Endothelial cell of umbilical vein (primary cell): ENCODE measurements at regions not wholly inside any gene's neighbourhood (a gene's known extent, or its start where the extent isn't known, plus 50 kb on each side); places are given as distances from the start of the nearest gene placed in this dataset.

Experiments used
- EZH2 ChIP-seq: IDR thresholded peaks from 2 replicates; pipeline ENCODE4 v1.6.1; 2012; ENCODE audit warnings: borderline replicate concordance, low read depth, mild to moderate bottlenecking, moderate library complexity, low read length, inconsistent platforms; ENCODE audit not compliant: severe bottlenecking
- JUN ChIP-seq: IDR thresholded peaks from 2 replicates; pipeline ENCODE4 v1.6.1; 2011; ENCODE audit warnings: borderline replicate concordance, low read depth; ENCODE audit not compliant: insufficient read length, insufficient read depth
- POLR2A ChIP-seq: IDR thresholded peaks from 2 replicates; pipeline ENCODE4 v1.6.1; 2012; ENCODE audit warnings: low read depth, mild to moderate bottlenecking, control low read depth, low read length
- POLR2AphosphoS5 ChIP-seq: IDR thresholded peaks from 2 replicates; pipeline ENCODE4 v1.6.1; 2012; ENCODE audit warnings: low read depth, mild to moderate bottlenecking, control low read depth, low read length, moderate library complexity; ENCODE audit not compliant: insufficient read depth
- TF ChIP-seq, protein P1 (sequence below), 2 donors: IDR thresholded peaks; 1 replicate in 1 of 2; 2 replicates in 1 of 2; pipeline ENCODE4 v1.5.1; 2011; ENCODE audit warnings: low read length in 2 of 2, mild to moderate bottlenecking in 2 of 2, moderate library complexity in 2 of 2, control low read depth in 1 of 2, inconsistent platforms in 1 of 2, low read depth in 1 of 2; ENCODE audit not compliant: insufficient read depth in 1 of 2; ENCODE audit errors: extremely low read depth in 1 of 2

GRCh38 chr4:178838776-178839175, 1396.5 kb upstream of the AGA start:
- TF ChIP-seq, protein P1, sequence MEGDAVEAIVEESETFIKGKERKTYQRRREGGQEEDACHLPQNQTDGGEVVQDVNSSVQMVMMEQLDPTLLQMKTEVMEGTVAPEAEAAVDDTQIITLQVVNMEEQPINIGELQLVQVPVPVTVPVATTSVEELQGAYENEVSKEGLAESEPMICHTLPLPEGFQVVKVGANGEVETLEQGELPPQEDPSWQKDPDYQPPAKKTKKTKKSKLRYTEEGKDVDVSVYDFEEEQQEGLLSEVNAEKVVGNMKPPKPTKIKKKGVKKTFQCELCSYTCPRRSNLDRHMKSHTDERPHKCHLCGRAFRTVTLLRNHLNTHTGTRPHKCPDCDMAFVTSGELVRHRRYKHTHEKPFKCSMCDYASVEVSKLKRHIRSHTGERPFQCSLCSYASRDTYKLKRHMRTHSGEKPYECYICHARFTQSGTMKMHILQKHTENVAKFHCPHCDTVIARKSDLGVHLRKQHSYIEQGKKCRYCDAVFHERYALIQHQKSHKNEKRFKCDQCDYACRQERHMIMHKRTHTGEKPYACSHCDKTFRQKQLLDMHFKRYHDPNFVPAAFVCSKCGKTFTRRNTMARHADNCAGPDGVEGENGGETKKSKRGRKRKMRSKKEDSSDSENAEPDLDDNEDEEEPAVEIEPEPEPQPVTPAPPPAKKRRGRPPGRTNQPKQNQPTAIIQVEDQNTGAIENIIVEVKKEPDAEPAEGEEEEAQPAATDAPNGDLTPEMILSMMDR (IDR thresholded peaks at IDR 0.05; ENCODE audit: extremely low read depth in 1 of 2, insufficient read depth in 1 of 2, low read depth in 1 of 2, low read length in 2 of 2) = no peak
- no peak for TF ChIP-seq EZH2
- TF ChIP-seq POLR2AphosphoS5 = no peak
- no peak for TF ChIP-seq JUN
- no peak for TF ChIP-seq POLR2A
